Activated CD4-positive, alpha-beta T cell treated with anti-CD3 and anti-CD28 coated beads, Interleukin-2, Interleukin-6, amounts not matched to agents 100 ng/mL and 50 ng/mL, durations not matched to agents 16 hours and 8 hours (primary cell): ENCODE measurements at regions not wholly inside any gene's neighbourhood (a gene's known extent, or its start where the extent isn't known, plus 50 kb on each side); places are given as distances from the start of the nearest gene placed in this dataset.
"Not testable (repeated sequence)": the region's sequence is repeated elsewhere in the genome, so short reads cannot be mapped to it uniquely, and the experiment has no call there.

Source experiments
- DNase-seq: peaks from one replicate; pipeline ENCODE4 v3.0.0-alpha.2; 2020

DNA sequence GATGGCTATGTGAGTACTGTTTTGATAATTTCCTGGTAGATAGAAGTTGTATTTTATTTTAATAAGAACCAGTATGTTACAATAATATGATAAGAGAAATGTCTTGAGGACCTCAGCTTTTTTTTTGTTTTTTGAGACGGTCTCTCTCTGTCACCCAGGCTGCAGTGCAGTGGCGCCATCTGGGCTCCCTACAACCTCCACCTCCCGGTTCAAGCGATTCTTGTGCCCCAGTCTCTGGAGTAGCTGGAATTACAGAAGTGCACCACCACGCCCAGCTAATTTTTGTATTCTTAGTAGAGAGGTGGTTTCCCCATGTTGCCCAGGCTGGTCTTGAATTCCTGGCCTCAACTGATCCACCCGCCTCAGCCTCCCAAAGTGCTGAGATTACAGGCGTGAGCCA is 968.1 kb upstream of the ADGRL4 start:
- DNase-seq = no peak

GRCh38 chr1:79969886-79970285 is 963.4 kb upstream of the ADGRL4 start:
- DNase-seq = no peak

- DNase-seq = no peak
These were observed 959.9 kb upstream of the ADGRL4 start for GRCh38 chr1:79966438-79966837.

DNA sequence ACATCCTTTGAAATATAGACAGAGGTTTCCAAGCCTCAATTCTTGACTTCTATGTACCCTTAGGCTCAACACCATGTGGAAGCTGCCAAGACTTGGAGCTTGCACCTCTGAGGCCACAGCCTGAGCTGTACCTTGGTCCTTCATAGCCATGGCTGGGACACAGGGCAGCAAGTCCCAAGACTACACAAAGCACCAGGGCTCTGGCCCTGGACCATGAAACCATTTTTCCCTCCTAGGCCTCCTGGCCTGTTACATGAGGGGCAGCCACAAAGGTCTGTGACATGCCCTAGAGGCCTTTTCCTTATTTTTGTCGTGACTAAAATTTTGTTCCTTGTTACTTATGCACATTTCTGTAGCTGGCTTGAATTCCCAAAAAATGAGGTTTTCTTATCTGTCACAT is 953.1 kb upstream of the ADGRL4 start:
- no peak for DNase-seq

- DNase-seq = no peak
These were observed 949.4 kb upstream of the ADGRL4 start for GRCh38 chr1:79955966-79956365.

DNA sequence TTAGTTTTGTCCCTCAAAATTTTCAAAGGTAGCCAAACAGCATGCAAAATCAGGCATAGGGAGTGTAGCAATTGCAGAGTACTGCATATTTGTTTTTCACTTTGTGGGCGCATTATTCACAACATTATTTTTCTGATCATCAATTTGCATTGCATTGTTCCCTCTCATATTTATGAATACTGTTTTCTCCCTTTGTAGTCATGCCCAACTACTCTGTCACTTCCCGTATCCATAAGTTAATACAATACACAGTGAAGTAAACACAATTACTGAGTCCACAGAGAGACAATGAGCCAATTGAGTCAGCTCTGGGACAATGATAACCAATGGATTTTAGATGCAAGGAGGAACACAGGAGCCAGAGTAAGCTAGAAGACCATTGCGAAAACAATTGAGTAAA is 944.0 kb upstream of the ADGRL4 start:
- DNase-seq = no peak

DNA sequence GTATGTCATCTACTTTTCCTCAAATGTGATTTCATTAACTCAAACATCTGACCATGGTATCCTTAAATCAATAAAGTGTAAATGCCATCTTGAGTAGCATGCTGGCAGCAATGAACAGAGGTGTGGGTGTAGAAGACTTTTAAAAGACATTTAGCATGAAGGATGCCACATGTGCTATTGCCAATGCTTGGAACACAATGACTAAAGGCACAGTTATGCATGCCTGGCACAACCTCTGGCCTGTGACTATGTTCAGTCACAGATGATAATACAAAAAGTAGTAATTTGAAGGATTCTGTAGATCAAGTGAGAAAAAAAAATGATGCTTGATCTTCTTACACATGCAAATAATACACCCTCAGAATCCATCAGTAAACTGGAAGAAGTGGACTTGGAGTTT is 938.9 kb upstream of the ADGRL4 start:
- no peak for DNase-seq

- no peak for DNase-seq
These were observed 922.8 kb upstream of the ADGRL4 start for GRCh38 chr1:79929356-79929755.

- DNase-seq = no peak
These were observed 922.4 kb upstream of the ADGRL4 start for GRCh38 chr1:79928901-79929300.

DNA sequence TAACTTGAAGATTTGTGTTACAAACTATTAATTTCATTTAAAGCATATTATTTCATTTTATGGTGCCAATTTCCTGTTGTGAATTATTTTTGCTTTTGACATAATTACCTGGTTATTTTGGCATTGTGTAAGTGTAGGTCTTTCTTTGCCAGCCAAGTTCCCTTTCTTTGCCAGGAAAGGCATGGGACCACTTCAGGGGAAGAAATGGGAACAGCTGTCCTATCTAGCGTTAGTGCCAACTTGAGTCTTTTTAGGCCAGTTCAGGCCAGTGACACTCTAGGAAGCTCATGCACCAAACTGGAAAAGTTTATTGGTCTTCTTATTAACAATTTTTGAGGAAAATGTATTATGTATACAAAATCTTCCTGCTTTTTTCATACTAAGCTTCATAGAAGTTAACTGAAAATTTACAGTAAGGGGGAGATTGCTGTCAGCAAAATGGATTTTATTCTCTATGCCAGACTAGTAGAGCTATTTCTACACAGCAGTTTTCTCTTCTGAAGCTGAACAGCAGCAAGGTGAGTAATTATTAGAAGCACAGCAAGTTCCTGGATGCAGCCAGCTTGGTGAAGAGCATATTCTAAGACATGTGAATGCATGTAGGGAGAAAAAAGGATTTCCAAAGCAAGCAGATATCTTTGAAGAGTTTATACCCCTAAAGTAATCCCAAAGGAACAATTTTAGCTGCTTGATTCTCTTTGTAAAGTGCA is 914.6 kb upstream of the ADGRL4 start:
- DNase-seq = no peak

DNA sequence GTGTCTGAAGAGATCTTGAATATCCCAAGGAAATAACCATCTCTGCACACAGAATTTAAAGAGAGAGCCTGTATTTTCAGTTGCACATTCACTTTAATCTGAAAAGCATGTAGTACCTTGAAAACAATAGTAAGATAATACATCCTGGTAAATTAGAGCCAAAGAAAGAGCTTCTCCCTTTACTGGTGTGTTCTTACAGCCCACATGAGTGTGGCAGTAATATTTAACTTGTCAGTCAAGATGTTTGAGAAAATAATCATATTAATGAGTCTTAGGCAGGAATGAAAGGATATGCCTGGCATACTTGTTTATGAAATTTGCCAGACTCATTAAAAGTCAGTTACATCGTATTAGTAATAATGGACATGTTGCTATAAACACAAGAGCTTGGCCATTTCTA is 908.4 kb upstream of the ADGRL4 start:
- DNase-seq = no peak

DNA sequence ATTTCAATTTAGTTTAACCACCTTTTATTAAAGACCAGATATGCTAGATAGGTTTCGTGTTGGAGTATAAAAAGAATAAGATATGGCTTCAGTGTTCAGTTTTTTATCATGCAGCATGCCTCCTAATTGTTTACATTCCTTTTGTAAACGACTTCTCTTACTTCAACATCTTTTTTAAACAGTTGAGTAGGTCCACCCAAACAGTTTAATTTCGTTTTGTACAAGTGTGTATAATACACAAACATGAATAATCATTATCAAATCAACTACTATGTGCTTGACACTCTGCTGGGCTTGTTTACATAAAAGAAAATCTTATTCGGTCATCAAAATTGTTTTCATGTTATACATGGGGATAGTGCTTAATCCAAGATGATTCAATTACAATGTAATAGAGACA is 906.3 kb upstream of the ADGRL4 start:
- DNase-seq = no peak

- no peak for DNase-seq
These were observed 896.8 kb upstream of the ADGRL4 start for GRCh38 chr1:79903321-79903720.

DNA sequence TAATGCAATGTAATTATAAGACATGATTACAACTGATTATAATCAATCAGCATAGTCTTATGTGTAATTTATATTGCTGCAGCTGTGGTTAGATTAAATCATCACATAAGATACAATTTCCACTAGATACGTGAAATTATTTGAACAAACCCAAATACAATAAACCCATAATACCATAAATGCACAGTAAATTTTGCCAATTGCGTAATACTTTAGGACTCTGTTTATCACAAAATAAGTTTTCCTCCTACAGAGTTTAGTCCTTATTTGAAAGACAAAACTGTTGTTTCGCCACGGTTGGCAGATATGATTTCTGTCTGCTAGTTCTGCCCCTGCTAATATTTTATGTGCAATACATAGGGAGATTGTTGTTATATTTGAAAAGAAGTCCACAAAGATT is 895.9 kb upstream of the ADGRL4 start:
- DNase-seq = no peak

- DNase-seq = no peak
These were observed 893.4 kb upstream of the ADGRL4 start for GRCh38 chr1:79899914-79900313.

DNA sequence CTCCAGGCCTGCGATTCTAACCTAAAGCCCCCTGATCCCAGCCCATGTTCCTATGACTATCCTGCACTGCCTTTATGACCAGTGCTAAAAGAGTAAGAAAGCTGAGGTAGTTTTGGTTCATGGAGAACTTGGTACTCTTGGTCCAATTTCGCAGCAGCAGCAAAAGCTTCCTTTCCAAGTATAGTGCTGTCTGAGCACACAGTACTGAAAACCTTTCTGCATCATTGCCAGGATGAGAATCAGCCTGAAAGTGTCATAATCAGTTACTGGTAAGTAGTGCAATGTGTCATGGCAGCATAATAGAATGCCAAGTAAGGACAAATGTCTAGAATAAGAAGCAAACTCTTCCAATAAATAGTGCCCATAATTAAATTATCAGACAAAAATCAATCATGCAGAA is 889.6 kb upstream of the ADGRL4 start:
- no peak for DNase-seq

GRCh38 chr1:79895573-79895972 is 889.0 kb upstream of the ADGRL4 start:
- DNase-seq = no peak

- not testable (repeated sequence) for DNase-seq
These were observed 887.6 kb upstream of the ADGRL4 start for GRCh38 chr1:79894129-79894528.

DNA sequence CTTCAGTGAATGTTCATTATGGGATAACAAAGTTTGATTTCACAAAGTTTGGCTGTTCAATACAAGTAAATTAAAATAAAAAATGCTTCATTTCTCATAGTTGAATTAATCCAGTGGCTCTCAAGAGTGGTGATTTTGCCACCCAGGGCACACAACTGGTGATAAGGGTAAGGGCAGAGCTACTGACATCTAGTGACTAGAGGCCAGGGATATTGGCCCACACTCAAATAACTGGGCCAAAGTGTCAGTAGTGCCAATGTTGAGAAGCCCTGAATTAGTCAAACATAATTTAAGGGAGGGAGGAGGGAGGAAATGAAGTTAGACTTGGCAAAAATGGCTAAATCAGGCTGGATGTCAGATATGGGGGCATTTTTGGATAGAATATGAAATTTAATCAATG is 880.5 kb upstream of the ADGRL4 start:
- no peak for DNase-seq

DNA sequence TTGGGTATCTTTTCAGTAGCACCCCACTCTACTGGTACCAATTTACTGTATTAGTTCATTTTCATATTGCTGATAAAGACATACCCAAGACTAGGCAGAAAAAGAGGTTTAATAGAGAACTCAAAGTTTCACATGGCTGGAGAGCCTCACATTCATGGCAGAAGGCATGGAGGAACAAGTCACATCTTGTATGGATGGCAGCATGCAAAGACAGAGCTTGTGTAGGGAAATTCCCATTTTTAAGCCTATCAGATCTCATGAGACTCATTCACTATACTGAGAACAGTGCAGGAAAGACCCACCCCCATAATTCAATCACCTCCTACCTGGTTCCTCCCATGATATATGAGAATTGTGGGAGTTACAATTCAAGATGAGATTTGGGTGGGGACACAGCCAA is 878.6 kb upstream of the ADGRL4 start:
- DNase-seq = no peak

DNA sequence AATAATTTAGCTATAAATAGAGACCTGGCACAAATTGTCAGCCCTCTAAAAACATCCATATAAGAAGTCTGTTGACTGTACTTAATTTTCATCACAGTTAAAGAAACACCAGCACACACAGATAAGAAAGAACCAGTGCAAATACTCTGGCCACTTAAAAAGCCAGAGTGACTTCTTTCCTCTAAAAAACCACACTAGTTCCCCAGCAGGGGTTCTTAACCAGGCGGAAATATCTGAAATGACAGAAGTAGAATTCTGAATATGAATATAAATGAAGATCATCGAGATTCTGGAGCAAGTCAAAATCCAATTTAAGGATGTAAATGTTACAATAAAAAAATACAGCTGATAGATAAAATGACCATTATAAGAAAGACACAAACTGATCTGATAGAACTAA is 870.6 kb upstream of the ADGRL4 start:
- no peak for DNase-seq

GRCh38 chr1:79875187-79875586 is 868.7 kb upstream of the ADGRL4 start:
- DNase-seq = no peak

DNA sequence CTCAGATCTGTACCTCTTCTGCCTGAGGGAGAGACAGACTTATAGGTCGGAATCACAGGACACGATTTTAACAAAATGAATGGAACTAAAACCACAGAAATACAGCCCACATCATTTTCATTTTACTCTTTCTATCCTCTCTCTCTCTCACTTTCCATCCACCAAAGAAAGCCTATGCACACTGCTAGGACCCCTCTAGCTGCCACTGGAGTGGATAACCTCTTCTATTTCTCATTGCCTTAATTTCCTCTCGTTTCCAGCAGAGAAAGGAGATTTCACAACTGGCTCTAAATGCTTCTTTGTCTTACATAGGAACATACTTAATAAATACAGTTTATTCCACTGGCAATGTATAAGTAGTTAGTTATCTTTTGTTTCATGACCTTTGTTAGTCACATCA is 867.8 kb upstream of the ADGRL4 start:
- DNase-seq = no peak

GRCh38 chr1:79859212-79859948 is 852.9 kb upstream of the ADGRL4 start:
- no peak for DNase-seq

DNA sequence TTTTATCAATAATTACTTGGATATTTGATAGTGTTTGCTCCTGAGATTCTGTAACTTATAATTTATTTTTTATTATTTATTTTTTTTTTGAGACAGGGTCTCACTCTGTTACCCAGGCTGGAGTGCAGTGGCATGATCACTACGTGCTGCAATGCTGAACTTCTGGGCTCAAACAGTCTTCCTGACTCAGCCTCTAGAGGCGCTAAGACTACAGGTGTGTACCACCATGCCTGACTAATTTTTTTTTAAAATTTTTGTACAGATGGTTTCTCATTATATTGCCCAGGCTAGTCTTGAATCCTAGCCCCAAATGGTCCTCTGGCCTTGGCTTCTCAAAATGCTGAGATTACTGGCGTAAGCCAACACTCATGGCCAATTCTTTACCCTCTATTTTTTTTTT is 845.5 kb upstream of the ADGRL4 start:
- DNase-seq = no peak
